ENCODE measurements at regions not wholly inside any gene's neighbourhood (a gene's known extent, or its start where the extent isn't known, plus 50 kb on each side); places are given as distances from the start of the nearest gene placed in this dataset.

GRCh38 chr1:204773246-204773645 lies 87.7 kb upstream of the LRRN2 start:
- TF ChIP-seq CREB5 (CRISPR knock-in tag; IDR thresholded peaks at IDR 0.05; ENCODE audit: low read depth) = no peak
- TF ChIP-seq ZFP3 (CRISPR knock-in tag; IDR thresholded peaks at IDR 0.05) = no peak
- no peak for TF ChIP-seq POU6F1 (CRISPR knock-in tag; IDR thresholded peaks at IDR 0.05; ENCODE audit: borderline replicate concordance, low read depth)
- TF ChIP-seq ISL1 (CRISPR knock-in tag; IDR thresholded peaks at IDR 0.05) = no peak
- TF ChIP-seq ZFP30 (CRISPR knock-in tag; IDR thresholded peaks at IDR 0.05) = no peak
- no peak for TF ChIP-seq SNAI2 (CRISPR knock-in tag; IDR thresholded peaks at IDR 0.05)
- TF ChIP-seq ZC3H10 (CRISPR knock-in tag; IDR thresholded peaks at IDR 0.05) = no peak
